HG02981 (cell line): ENCODE measurements at regions not wholly inside any gene's neighbourhood (a gene's known extent, or its start where the extent isn't known, plus 50 kb on each side); places are given as distances from the start of the nearest gene placed in this dataset.
"Not testable (repeated sequence)": the region's sequence is repeated elsewhere in the genome, so short reads cannot be mapped to it uniquely, and the experiment has no call there.

Experiments
- ATAC-seq: cut with Tn5 transposase; IDR thresholded peaks from one replicate; pipeline ENCODE4 v1.9.1; 2021; ENCODE audit warnings: mild to moderate bottlenecking, moderate library complexity; ENCODE audit not compliant: unreplicated experiment

- ATAC-seq = not testable (repeated sequence)
Observed at GRCh38 chr5:163336074-163336473, 101.3 kb upstream of the CCNG1 start.

GRCh38 chr5:163339148-163339547 lies 98.2 kb upstream of the CCNG1 start:
- no peak for ATAC-seq

GRCh38 chr5:163340378-163340777 lies 97.0 kb upstream of the CCNG1 start:
- not testable (repeated sequence) for ATAC-seq

GRCh38 chr5:163342306-163342705 lies 95.1 kb upstream of the CCNG1 start:
- ATAC-seq = no peak

DNA sequence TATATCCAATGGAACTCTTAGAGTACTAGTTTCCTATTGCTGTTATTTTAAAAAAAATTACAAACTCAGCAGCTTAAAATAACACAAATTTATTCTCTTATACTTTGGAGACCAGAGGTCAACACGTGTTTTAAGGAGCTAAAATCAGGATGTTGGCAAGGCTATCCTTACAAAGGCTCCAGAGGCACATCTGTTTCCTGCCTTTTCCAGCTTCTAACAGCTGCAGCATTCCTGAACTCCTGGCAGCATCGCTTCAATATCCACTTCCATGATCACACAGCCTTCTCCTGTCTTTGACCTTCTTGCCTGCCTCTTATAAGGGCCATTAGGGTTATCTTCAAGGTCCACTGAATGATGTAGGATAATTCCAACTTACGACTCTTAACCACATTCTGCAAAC lies 92.2 kb upstream of the CCNG1 start:
- ATAC-seq = no peak

DNA sequence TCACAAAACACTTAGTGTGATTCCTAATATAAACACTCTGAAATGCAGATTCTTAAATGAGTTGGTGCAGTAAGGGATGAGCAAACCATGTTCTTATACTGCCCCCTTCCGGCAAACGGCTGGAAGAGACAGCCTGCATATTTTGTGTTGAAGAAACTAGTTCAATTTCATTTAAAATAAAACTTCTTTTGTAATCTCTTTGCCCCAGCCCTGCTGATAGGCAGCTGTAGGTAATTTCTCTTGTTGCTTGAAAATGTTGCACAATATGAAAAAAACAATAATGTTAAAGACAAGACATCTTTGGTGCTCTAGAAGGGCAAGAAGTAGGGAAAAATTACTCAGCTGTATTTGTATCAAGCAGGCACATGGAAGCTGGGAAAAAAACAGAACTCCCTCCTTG lies 89.7 kb upstream of the CCNG1 start:
- ATAC-seq = peak; percentile 65

DNA sequence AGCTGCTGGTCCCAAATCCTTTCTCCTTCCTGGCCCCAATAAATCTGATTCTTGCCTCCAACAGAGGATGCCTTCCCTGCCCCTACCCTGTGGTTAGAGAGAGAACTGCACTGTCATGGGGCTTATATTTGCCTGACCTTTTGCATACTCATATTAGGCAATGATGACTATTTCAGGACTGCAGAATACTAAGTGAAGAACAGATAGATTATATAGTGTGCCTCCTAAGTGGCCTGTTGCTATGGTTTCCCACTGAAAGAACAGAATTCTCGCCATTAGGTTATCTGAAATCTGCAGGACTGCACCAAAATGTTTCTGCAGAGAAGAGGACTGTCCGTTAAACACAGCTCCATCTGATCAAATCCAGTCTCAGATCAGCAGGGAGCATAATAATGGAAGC lies 87.3 kb upstream of the CCNG1 start:
- ATAC-seq = peak; percentile 42

- no peak for ATAC-seq
Observed at GRCh38 chr5:163352531-163352930, 84.9 kb upstream of the CCNG1 start.

- ATAC-seq = not testable (repeated sequence)
Observed at GRCh38 chr5:163355811-163356210, 81.6 kb upstream of the CCNG1 start.

DNA sequence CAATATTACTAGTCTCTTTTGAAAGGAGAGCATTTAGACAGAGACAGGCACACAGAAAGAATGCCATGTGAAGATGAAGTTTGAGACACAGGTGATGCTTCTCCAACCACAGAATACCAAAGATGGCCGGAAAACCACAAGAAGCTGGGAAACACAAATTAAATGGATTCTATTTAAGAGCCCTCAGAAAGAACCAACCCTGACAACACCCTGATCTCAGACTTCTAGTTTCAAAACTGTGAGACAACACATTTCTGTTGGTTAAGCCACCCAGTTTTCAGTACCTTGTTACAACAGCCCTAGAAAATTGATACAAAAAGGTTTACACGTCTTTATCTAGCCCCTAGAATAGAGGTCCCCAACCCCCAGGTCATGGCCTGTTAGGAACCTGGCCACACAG lies 79.8 kb upstream of the CCNG1 start:
- no peak for ATAC-seq

GRCh38 chr5:163360656-163361055 lies 76.7 kb upstream of the CCNG1 start:
- ATAC-seq = no peak

DNA sequence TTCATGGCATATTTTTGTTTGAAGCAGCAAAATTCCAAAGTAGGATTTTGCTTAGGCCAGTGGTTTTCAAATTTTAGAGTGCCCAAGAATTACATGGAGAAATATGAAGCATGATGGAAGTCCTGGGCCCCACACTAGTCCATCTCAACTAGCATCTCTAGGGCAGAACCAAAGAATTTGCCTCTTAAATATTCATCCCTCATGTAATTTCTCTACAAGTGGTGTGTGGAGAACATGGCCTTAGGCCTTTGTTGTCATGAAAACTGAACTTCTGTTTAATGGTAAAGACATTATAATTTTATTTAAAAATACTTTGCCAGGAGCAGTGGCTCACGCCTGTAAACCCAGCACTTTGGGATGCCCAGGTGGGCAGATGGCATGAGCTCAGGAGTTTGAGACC lies 75.9 kb upstream of the CCNG1 start:
- ATAC-seq = no peak

GRCh38 chr5:163362840-163363371 lies 74.5 kb upstream of the CCNG1 start:
- peak; percentile 39 for ATAC-seq

GRCh38 chr5:163363389-163363788 lies 74.0 kb upstream of the CCNG1 start:
- no peak for ATAC-seq

GRCh38 chr5:163366757-163367156 lies 70.6 kb upstream of the CCNG1 start:
- no peak for ATAC-seq

DNA sequence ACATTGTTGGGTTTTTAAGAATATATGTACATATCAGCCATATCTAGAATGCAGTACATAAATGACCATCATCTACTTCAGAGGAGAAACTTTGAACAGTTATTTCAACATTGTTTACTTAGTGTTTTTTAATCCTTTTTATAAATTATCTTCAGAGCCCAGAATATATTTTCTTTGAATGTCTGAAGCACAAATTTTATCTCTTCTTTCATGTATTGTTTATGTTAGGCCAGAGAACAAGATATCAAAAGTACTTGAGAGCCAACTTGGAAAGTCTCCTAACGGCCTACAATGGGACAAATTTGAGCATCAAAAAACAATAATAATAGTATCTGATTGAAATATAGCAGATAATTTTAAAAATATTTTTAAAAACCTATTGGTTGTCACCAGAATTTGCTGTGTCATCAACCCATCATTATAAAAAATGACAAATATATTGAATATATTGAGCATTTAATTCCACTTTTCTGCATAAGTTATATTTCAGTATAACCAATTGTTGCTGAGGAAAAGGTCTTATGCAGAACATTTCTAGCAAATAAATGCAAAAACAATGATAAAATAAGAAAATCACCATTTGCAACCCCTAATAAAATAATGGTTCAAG lies 67.5 kb upstream of the CCNG1 start:
- no peak for ATAC-seq

DNA sequence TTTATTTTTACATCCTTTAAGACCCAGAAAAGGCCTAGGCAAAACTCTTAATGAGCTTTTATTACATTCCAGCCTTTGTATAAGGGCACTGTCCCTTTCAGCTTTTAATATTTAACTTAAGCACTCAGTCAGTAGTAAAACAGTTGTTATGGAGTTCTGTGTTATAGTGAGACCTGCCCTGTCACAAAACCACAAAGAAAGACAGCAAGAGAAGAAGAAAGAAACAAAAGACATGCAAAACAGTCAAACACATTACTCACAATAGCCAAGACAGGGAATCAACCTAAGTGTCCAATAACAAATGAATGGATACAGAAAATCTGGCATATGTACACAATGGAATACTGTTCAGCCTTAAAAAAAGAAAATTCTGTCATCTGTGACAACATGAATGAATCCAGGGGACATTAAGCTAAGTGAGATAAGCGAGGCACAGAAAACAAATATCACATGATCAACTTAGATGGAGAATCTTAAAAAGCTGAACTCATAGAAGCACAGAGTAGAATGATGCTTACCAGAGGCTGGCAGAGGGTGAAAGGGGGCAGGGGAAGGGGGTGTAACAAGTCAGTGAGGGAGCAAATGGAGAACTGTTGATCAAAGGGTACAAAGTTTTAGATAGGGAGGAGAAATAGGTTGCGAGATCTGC lies 63.8 kb upstream of the CCNG1 start:
- peak; percentile 66 for ATAC-seq

- no peak for ATAC-seq
Observed at GRCh38 chr5:163377982-163378381, 59.4 kb upstream of the CCNG1 start.

DNA sequence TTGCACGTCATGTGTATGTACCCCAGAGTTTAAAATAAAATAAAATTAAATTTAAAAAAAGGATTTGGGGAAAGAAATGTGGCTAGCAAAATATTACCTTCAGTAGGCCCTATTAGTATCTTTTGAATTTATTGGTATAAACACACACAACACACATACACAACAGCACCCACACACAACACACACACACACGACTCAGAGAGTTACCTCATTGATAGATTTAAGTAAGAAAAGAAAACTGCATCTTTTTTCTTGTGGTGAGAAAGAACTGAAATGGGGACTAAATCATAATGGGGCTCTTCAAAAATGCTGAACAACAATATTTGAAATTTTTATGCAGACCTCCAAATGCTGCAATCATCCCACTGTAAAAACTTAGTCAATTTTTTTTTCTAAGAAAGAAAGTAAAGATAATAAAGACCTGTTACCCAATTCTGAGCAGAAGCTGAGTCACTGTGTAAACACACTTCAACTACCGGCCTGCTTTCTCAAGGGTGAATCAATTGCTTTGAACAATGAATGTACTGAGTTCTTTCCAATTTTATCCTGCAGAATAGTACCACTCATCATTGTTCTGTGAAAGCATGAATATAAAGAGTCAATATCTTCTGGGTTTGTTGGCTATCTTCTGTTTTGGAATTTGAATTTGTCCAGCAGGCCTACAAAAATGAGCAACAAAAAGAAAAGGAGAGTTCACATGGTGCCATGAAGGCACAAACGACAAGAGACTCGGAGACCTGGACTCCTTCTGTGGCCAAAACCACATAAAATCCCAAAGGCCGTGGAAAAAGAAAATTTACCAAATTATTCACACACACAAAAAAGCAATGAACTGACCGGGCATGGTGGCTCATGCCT lies 57.9 kb upstream of the CCNG1 start:
- ATAC-seq = no peak

GRCh38 chr5:163381832-163382231 lies 55.6 kb upstream of the CCNG1 start:
- ATAC-seq = no peak

- ATAC-seq = no peak
Observed at GRCh38 chr5:163383754-163384153, 53.6 kb upstream of the CCNG1 start.

- ATAC-seq = no peak
Observed at GRCh38 chr5:163384669-163385068, 52.7 kb upstream of the CCNG1 start.
